A673 (cell line): ENCODE measurements at regions not wholly inside any gene's neighbourhood (a gene's known extent, or its start where the extent isn't known, plus 50 kb on each side); places are given as distances from the start of the nearest gene placed in this dataset.

ENCODE experiments used
- BruUV-seq: library from RNA; stranded (reverse); fragments of 400-500 nt; replicated peaks from 2 replicates; lab custom pipeline; 2021; lab: Mats Ljungman, UMichigan
- CTCF ChIA-PET: fragments of 300-600 bp; sonication (Branson Sonifier 250); formaldehyde crosslinking; loops from one replicate; lab custom pipeline; 2022; ENCODE audit warnings: antibody characterized with exemption; lab: Charles Lee
- POLR2A ChIA-PET: fragments of 300-600 bp; sonication (Branson Sonifier 250); formaldehyde crosslinking; loops from one replicate; lab custom pipeline; 2022; ENCODE audit warnings: antibody characterized with exemption; ENCODE audit not compliant: low non-redundant PET; lab: Charles Lee
- DNase-seq: peaks from one replicate; pipeline ENCODE4 v3.0.0-alpha.2; 2015; ENCODE audit warnings: low spot score
- H3K27ac ChIP-seq: fragments of 200-600 bp; sonication (generic); 2 replicates; pipeline ENCODE4 v1.5.1; 2016; ENCODE audit warnings: mixed run types, low read depth, mild to moderate bottlenecking, mixed read lengths, antibody characterized with exemption, low read length; ENCODE audit not compliant: poor library complexity, severe bottlenecking
- H3K27me3 ChIP-seq: fragments of 200-600 bp; sonication (generic); replicated peaks from 2 replicates; pipeline ENCODE4 v1.6.1; 2017; ENCODE audit warnings: mixed run types, low read depth, mild to moderate bottlenecking, mixed read lengths, antibody characterized with exemption, low read length; ENCODE audit not compliant: insufficient read depth, poor library complexity
- H3K36me3 ChIP-seq: fragments of 200-600 bp; sonication (generic); 2 replicates; pipeline ENCODE4 v1.6.1; 2016; ENCODE audit warnings: mixed run types, mild to moderate bottlenecking, mixed read lengths, antibody characterized with exemption, low read length; ENCODE audit not compliant: insufficient read depth, poor library complexity, severe bottlenecking
- H3K4me1 ChIP-seq: fragments of 200-600 bp; sonication (generic); 2 replicates; pipeline ENCODE4 v1.6.1; 2017; ENCODE audit warnings: mixed run types, mild to moderate bottlenecking, mixed read lengths, antibody characterized with exemption, low read length; ENCODE audit not compliant: insufficient read depth, poor library complexity, severe bottlenecking
- H3K4me3 ChIP-seq: fragments of 200-600 bp; sonication (generic); 2 replicates; pipeline ENCODE4 v1.5.1; 2016; ENCODE audit warnings: low read depth, mixed run types, mild to moderate bottlenecking, mixed read lengths, low read length; ENCODE audit not compliant: poor library complexity, severe bottlenecking
- H3K9me3 ChIP-seq: fragments of 200-600 bp; sonication (generic); 2 replicates; pipeline ENCODE4 v1.6.1; 2016; ENCODE audit warnings: mixed run types, low read depth, mild to moderate bottlenecking, mixed read lengths, antibody characterized with exemption, low read length; ENCODE audit not compliant: poor library complexity, severe bottlenecking
- CTCF ChIP-seq: fragments of 300-800, 200-600 bp; sonication (generic); conservative IDR thresholded peaks from 2 replicates; pipeline ENCODE4 v1.5.1; 2017; ENCODE audit warnings: low read depth, mild to moderate bottlenecking, antibody characterized with exemption, low read length, moderate library complexity, mixed read lengths
- EZH2 ChIP-seq: fragments of 200-600 bp; sonication (generic); IDR thresholded peaks from 2 replicates; pipeline ENCODE4 v1.6.1; 2017; ENCODE audit warnings: borderline replicate concordance, low read depth, mild to moderate bottlenecking, mixed read lengths, antibody characterized with exemption, low read length; ENCODE audit not compliant: poor library complexity, severe bottlenecking
- intact Hi-C: fragments of 100-400 bp; cut with micrococcal nuclease; formaldehyde crosslinking; loops from one replicate; pipeline ENCODE4 v1.10.0; 2022; ENCODE audit not compliant: unreplicated experiment

DNA sequence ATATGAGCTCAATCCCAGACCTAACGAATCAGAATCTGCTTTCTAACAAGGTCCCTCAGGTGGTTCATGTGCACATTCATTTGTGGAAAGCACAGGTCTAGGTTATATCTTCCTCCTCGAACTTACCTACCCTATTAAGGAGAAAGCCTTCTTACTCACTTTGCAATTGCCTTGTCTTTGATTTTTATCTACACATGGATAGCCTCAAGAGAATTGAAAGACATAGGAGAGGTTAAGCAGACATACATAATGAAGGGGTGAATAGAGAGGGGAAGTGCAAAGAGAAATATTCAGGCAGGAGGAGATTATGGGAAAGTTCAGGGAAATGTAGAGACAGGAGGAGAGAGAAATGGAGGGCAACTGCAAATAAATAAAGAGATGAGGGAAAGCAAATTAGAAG lies 422.9 kb upstream of the ADAMTS9 start:
- intact Hi-C loops = no loop called here
- no TSS peak for BruUV-seq
- ChIA-PET CTCF (no interaction called here), POLR2A (no interaction called here)
- TF ChIP-seq CTCF (no peak), EZH2 (no peak)
- Histone ChIP-seq H3K4me3 (no peak overlapping the region), H3K4me1 (no peaks in the 10 kb centered on the region), H3K27me3 (no peaks in the 10 kb centered on the region), H3K27ac (no peak overlapping the region), H3K9me3 (no peaks in the 10 kb centered on the region), H3K36me3 (no peaks in the 10 kb centered on the region)
- no peak for DNase-seq

- Histone ChIP-seq H3K9me3 (no peaks in the 10 kb centered on the region), H3K4me1 (no peaks in the 10 kb centered on the region), H3K27me3 (no peaks in the 10 kb centered on the region), H3K36me3 (no peaks in the 10 kb centered on the region), H3K27ac (no peak overlapping the region), H3K4me3 (no peak overlapping the region)
- CTCF ChIA-PET = no interaction called here
- TF ChIP-seq CTCF (no peak), EZH2 (no peak)
- no peak for DNase-seq
- BruUV-seq = no TSS peak
- intact Hi-C loops = no loop called here
- POLR2A ChIA-PET = no interaction called here
These were observed 422.2 kb upstream of the ADAMTS9 start for GRCh38 chr3:65109966-65110500.

DNA sequence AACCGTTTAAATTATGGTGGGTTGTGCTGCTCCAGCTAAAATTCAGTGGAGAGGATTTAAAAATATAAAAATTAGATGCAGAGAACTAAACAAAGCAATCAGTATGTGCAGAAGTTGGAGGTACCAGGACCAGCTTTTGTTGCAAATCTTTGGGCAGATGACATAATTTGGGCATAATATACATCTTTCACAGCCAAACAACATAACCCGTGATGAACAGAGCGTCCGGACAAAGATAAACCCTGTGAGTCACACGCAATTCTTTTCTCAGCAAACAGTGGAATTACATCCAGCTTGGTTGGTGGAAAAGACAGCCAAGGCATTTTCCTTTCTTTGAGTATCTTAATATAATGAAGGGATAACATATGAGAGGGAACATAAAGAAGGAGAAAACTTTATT lies 419.4 kb upstream of the ADAMTS9 start:
- Histone ChIP-seq H3K4me1 (no peaks in the 10 kb centered on the region), H3K27ac (no peak overlapping the region), H3K9me3 (no peaks in the 10 kb centered on the region), H3K36me3 (no peaks in the 10 kb centered on the region), H3K27me3 (no peaks in the 10 kb centered on the region), H3K4me3 (no peak overlapping the region)
- ChIA-PET POLR2A (no interaction called here), CTCF (no interaction called here)
- intact Hi-C loops = no loop called here
- BruUV-seq = no TSS peak
- DNase-seq = no peak
- no peak for TF ChIP-seq CTCF
